IMR-90 (cell line): ENCODE measurements at regions not wholly inside any gene's neighbourhood (a gene's known extent, or its start where the extent isn't known, plus 50 kb on each side); places are given as distances from the start of the nearest gene placed in this dataset.

ENCODE experiments used
- ATAC-seq: fragments of 200-7000 bp; cut with Tn5 transposase; 2 replicates; pipeline ENCODE4 v1.9.1; 2020; ENCODE audit warnings: low read depth, mild to moderate bottlenecking, moderate library complexity
- BruUV-seq: library from RNA; stranded (reverse); fragments of 400-500 nt; replicated peaks from 2 replicates; lab custom pipeline; 2021; lab: Mats Ljungman, UMichigan
- CTCF ChIA-PET: fragments of 300-600 bp; formaldehyde crosslinking; extraction: SDS; loops from one replicate; lab custom pipeline; 2021; ENCODE audit warnings: antibody characterized with exemption; lab: Yijun Ruan, JAX
- POLR2A ChIA-PET: fragments of 300-600 bp; sonication (Branson Sonifier 250); formaldehyde crosslinking; loops from one replicate; lab custom pipeline; 2022; ENCODE audit warnings: antibody characterized with exemption; ENCODE audit not compliant: unreplicated experiment; lab: Charles Lee
- DNase-seq: peaks from one replicate; pipeline ENCODE4 v3.0.0; 2013
- H2AFZ ChIP-seq: replicated peaks from 2 replicates; pipeline ENCODE3; 2013; ENCODE audit warnings: low read length, mild to moderate bottlenecking; ENCODE audit not compliant: poor library complexity
- H2AK5ac ChIP-seq: 2 replicates; pipeline ENCODE4 v1.6.1; 2013; ENCODE audit warnings: low read depth, low read length, inconsistent platforms
- H2AK9ac ChIP-seq: replicated peaks from 2 replicates; pipeline ENCODE3; 2013; ENCODE audit warnings: mild to moderate bottlenecking, low read depth, low read length, moderate library complexity; ENCODE audit not compliant: poor library complexity
- H2BK120ac ChIP-seq: 2 replicates; pipeline ENCODE4 v1.6.1; 2013; ENCODE audit warnings: low read depth, low read length, inconsistent platforms
- H2BK15ac ChIP-seq: 3 replicates; pipeline ENCODE4 v1.6.1; 2013; ENCODE audit warnings: low read depth, low read length, inconsistent platforms
- H2BK20ac ChIP-seq: 2 replicates; pipeline ENCODE4 v1.6.1; 2013; ENCODE audit warnings: low read depth, mild to moderate bottlenecking, inconsistent platforms, low read length, moderate library complexity
- H2BK5ac ChIP-seq: 2 replicates; pipeline ENCODE4 v1.6.1; 2013; ENCODE audit warnings: mild to moderate bottlenecking, low read depth, low read length, inconsistent platforms; ENCODE audit not compliant: poor library complexity, severe bottlenecking
- H3K14ac ChIP-seq: replicated peaks from 2 replicates; pipeline ENCODE4 v1.6.1; 2013; ENCODE audit warnings: low read depth, low read length, inconsistent platforms
- H3K18ac ChIP-seq: 2 replicates; pipeline ENCODE4 v1.6.1; 2013; ENCODE audit warnings: low read depth, low read length, control low read depth
- H3K23ac ChIP-seq: 2 replicates; pipeline ENCODE4 v1.6.1; 2013; ENCODE audit warnings: low read depth, low read length, inconsistent platforms
- H3K27ac ChIP-seq: 2 replicates; pipeline ENCODE4 v1.5.1; 2013; ENCODE audit warnings: mild to moderate bottlenecking, control low read depth, low read length; ENCODE audit not compliant: insufficient read depth
- H3K27me3 ChIP-seq: 2 replicates; pipeline ENCODE4 v1.6.1; 2013; ENCODE audit warnings: low read length; ENCODE audit not compliant: control insufficient read depth, insufficient read depth
- H3K36me3 ChIP-seq: 2 replicates; pipeline ENCODE4 v1.6.1; 2013; ENCODE audit warnings: low read length, mixed read lengths; ENCODE audit not compliant: control insufficient read depth, insufficient read depth
- H3K4ac ChIP-seq: 2 replicates; pipeline ENCODE4 v1.6.1; 2013; ENCODE audit warnings: low read depth, low read length, inconsistent platforms
- H3K4me1 ChIP-seq: 2 replicates; pipeline ENCODE4 v1.6.1; 2013; ENCODE audit warnings: low read length, mixed read lengths; ENCODE audit not compliant: control insufficient read depth, insufficient read depth
- H3K4me2 ChIP-seq: 2 replicates; pipeline ENCODE4 v1.6.1; 2013; ENCODE audit warnings: low read depth, mild to moderate bottlenecking, control low read depth, low read length, moderate library complexity
- H3K4me3 ChIP-seq: 2 replicates; pipeline ENCODE4 v1.5.1; 2013; ENCODE audit warnings: low read depth, mild to moderate bottlenecking, control low read depth, low read length, moderate library complexity; ENCODE audit not compliant: insufficient read depth
- H3K56ac ChIP-seq: 2 replicates; pipeline ENCODE4 v1.6.1; 2013; ENCODE audit warnings: low read length, inconsistent platforms; ENCODE audit not compliant: insufficient read depth; ENCODE audit errors: extremely low read depth
- H3K79me1 ChIP-seq, 2 experiments: 2 replicates each; pipeline ENCODE4 v1.6.1; 2013; ENCODE audit warnings: low read length in 2 of 2, inconsistent platforms in 1 of 2, low read depth in 1 of 2
- H3K9ac ChIP-seq: 2 replicates; pipeline ENCODE4 v1.6.1; 2013; ENCODE audit warnings: low read depth, low read length, control low read depth
- H3K9me1 ChIP-seq: 2 replicates; pipeline ENCODE4 v1.6.1; 2013; ENCODE audit warnings: low read length, inconsistent platforms; ENCODE audit not compliant: insufficient read depth
- H3K9me3 ChIP-seq: 2 replicates; pipeline ENCODE4 v1.6.1; 2013; ENCODE audit warnings: low read length; ENCODE audit not compliant: control insufficient read depth, insufficient read depth
- H4K20me1 ChIP-seq: 2 replicates; pipeline ENCODE4 v1.6.1; 2013; ENCODE audit warnings: low read length, inconsistent platforms; ENCODE audit not compliant: insufficient read depth
- H4K5ac ChIP-seq: 2 replicates; pipeline ENCODE4 v1.6.1; 2013; ENCODE audit warnings: mild to moderate bottlenecking, low read depth, low read length, control low read depth
- H4K8ac ChIP-seq, 2 experiments: 2 replicates each; pipeline ENCODE4 v1.6.1; 2013; ENCODE audit warnings: low read depth in 2 of 2, low read length in 2 of 2, control low read depth in 1 of 2, inconsistent platforms in 1 of 2
- H4K91ac ChIP-seq: 2 replicates; pipeline ENCODE4 v1.6.1; 2013; ENCODE audit warnings: low read depth, low read length, inconsistent platforms; ENCODE audit not compliant: insufficient read depth
- BHLHE40 ChIP-seq: fragments of 150-350 bp; IDR thresholded peaks from 2 replicates; pipeline ENCODE4 v1.6.1; 2016; ENCODE audit warnings: mild to moderate bottlenecking, low read depth, low read length
- CHD1 ChIP-seq: IDR thresholded peaks from 2 replicates; pipeline ENCODE4 v1.6.1; 2012; ENCODE audit warnings: low read depth, low read length, improper control_type of control experiment
- FOS ChIP-seq: fragments of 150-350 bp; IDR thresholded peaks from 2 replicates; pipeline ENCODE4 v1.6.1; 2016; ENCODE audit warnings: low read depth, low read length
- MAFK ChIP-seq: IDR thresholded peaks from 2 replicates; pipeline ENCODE4 v1.6.1; 2012; ENCODE audit warnings: low read depth, low read length, improper control_type of control experiment
- MAZ ChIP-seq: IDR thresholded peaks from 2 replicates; pipeline ENCODE4 v1.6.1; 2012; ENCODE audit warnings: low read depth, mild to moderate bottlenecking, low read length, improper control_type of control experiment, moderate library complexity, borderline replicate concordance
- NFE2L2 ChIP-seq: fragments of 150-350 bp; IDR thresholded peaks from 2 replicates; pipeline ENCODE4 v1.6.1; 2016; ENCODE audit warnings: low read depth, mild to moderate bottlenecking, low read length
- RAD21 ChIP-seq: IDR thresholded peaks from 2 replicates; pipeline ENCODE4 v1.6.1; 2012; ENCODE audit warnings: low read length, improper control_type of control experiment
- RCOR1 ChIP-seq: IDR thresholded peaks from 2 replicates; pipeline ENCODE4 v1.6.1; 2012; ENCODE audit warnings: mild to moderate bottlenecking, low read length, improper control_type of control experiment; ENCODE audit not compliant: insufficient replicate concordance
- RFX5 ChIP-seq: IDR thresholded peaks from 2 replicates; pipeline ENCODE4 v1.8.0; 2012; ENCODE audit warnings: low read depth, mild to moderate bottlenecking, low read length, moderate library complexity
- SMC3 ChIP-seq: fragments of 150-350 bp; IDR thresholded peaks from 2 replicates; pipeline ENCODE4 v1.6.1; 2016; ENCODE audit warnings: low read depth, mild to moderate bottlenecking, antibody characterized with exemption, low read length, moderate library complexity
- WGBS, 2 experiments: methylation state at CpG; one replicate each; pipeline versions ENCODE4 v1.1.5 to v1.1.7; 2013; ENCODE audit warnings: missing lambda C conversion rate in 2 of 2; ENCODE audit not compliant: insufficient read length in 1 of 2; ENCODE audit errors: extremely low coverage in 2 of 2; 5-methylcytosine and 5-hydroxymethylcytosine counted together
- dilution Hi-C: fragments of 300-500 bp; cut with HindIII; formaldehyde crosslinking; loops from one replicate; pipeline ENCODE4 v1.14.3; 2018; ENCODE audit warnings: low sequenced_read_pairs; ENCODE audit not compliant: unreplicated experiment
- in situ Hi-C: fragments of 300-500 bp; cut with MboI; formaldehyde crosslinking; loops from 3 replicates; pipeline ENCODE4 v1.14.3; 2019; ENCODE audit warnings: low sequenced_read_pairs, inconsistent platforms, mixed read lengths
- intact Hi-C: fragments of 100-400 bp; cut with micrococcal nuclease; formaldehyde crosslinking; loops from 2 replicates; pipeline ENCODE4 v1.10.0; 2022
- TF ChIP-seq, protein P1 (sequence below): fragments of 150-350 bp; IDR thresholded peaks from 2 replicates; pipeline ENCODE4 v1.6.1; 2016; ENCODE audit warnings: low read depth, mild to moderate bottlenecking, low read length, moderate library complexity, borderline replicate concordance
- TF ChIP-seq, protein P2 (sequence below): conservative IDR thresholded peaks from 2 replicates; pipeline ENCODE4 v1.5.1; 2012; ENCODE audit warnings: mild to moderate bottlenecking, low read depth, low read length, improper control_type of control experiment

DNA sequence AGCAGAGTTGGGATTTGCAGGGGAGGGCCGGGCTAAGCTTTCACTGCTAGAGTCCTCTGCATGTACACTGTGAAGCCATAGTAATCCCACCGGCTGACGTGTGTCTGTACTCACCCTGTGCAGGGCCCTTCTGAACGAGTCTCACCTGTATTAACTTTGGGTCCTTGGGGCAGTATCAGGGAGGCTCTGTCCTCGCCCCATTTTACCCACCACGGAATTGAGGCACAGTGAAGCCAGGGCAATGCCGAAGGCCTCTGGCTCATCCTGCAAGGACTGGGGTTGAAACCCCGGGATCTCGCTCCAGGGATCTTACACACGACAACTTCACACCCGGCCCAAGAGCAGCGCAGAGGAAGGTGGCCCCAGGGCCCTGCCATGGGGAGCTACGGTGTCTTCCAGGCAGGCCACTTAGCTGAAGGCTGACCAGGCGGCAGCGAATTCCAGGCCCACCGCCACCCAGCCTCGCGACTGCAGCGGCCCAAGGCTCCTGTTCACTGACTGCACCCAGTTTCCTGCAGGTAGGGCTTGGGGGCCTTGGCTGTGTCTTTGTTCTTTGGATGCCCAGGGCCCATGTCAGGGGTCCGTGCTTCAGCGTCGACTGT, 75.5 kb upstream of the ADRA2C start:
- no peak overlapping the region for H4K91ac ChIP-seq
- H3K9me3 ChIP-seq: no peaks in the 10 kb centered on the region
- ATAC-seq (no peak), DNase-seq (no peak)
- no peak overlapping the region for H2BK5ac ChIP-seq
- no peak overlapping the region for H3K14ac ChIP-seq
- no peaks in the 10 kb centered on the region; the same call in 1 of the 2 replicates for H3K9me1 ChIP-seq
- peaks cover 15% of the 10 kb centered on the region for H3K27me3 ChIP-seq
- H4K5ac ChIP-seq: no peak overlapping the region
- ChIA-PET POLR2A (no interaction called here), CTCF (no interaction called here)
- no peak overlapping the region for H2AFZ ChIP-seq
- no peak overlapping the region for H3K23ac ChIP-seq
- no peak overlapping the region for H2AK5ac ChIP-seq
- no peak overlapping the region for H2BK120ac ChIP-seq
- WGBS, 2 experiments: 74% methylated on average over 3 of the region's 22 CpGs; no CpG with 5 or more reads in 1 of the 2 experiments
- intact Hi-C loops (no loop called here), in situ Hi-C loops (no loop called here), dilution Hi-C loops (no loop called here)
- no peak overlapping the region for H3K4ac ChIP-seq
- no peaks in the 10 kb centered on the region for H3K79me1 ChIP-seq
- no peak overlapping the region for H4K8ac ChIP-seq
- no peaks in the 10 kb centered on the region for H3K4me1 ChIP-seq
- no peaks in the 10 kb centered on the region for H4K20me1 ChIP-seq
- no peak overlapping the region for H3K9ac ChIP-seq
- H3K4me3 ChIP-seq: no peak overlapping the region
- H3K4me2 ChIP-seq: no peak overlapping the region
- H3K18ac ChIP-seq: no peak overlapping the region
- no TSS peak for BruUV-seq
- H2BK15ac ChIP-seq: no peak overlapping the region
- H2AK9ac ChIP-seq: no peak overlapping the region
- H3K36me3 ChIP-seq: no peaks in the 10 kb centered on the region
- no peak overlapping the region for H2BK20ac ChIP-seq
- no peak overlapping the region for H3K56ac ChIP-seq
- no peak overlapping the region for H3K27ac ChIP-seq
- no peak for TF ChIP-seq CHD1
- TF ChIP-seq RAD21: no peak
- TF ChIP-seq, protein P1, sequence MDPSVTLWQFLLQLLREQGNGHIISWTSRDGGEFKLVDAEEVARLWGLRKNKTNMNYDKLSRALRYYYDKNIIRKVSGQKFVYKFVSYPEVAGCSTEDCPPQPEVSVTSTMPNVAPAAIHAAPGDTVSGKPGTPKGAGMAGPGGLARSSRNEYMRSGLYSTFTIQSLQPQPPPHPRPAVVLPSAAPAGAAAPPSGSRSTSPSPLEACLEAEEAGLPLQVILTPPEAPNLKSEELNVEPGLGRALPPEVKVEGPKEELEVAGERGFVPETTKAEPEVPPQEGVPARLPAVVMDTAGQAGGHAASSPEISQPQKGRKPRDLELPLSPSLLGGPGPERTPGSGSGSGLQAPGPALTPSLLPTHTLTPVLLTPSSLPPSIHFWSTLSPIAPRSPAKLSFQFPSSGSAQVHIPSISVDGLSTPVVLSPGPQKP: no peak
- TF ChIP-seq FOS: no peak
- TF ChIP-seq RCOR1: no peak
- TF ChIP-seq BHLHE40: no peak
- TF ChIP-seq MAZ: no peak
- no peak for TF ChIP-seq NFE2L2
- TF ChIP-seq MAFK: no peak
- TF ChIP-seq RFX5: no peak
- TF ChIP-seq, protein P2, sequence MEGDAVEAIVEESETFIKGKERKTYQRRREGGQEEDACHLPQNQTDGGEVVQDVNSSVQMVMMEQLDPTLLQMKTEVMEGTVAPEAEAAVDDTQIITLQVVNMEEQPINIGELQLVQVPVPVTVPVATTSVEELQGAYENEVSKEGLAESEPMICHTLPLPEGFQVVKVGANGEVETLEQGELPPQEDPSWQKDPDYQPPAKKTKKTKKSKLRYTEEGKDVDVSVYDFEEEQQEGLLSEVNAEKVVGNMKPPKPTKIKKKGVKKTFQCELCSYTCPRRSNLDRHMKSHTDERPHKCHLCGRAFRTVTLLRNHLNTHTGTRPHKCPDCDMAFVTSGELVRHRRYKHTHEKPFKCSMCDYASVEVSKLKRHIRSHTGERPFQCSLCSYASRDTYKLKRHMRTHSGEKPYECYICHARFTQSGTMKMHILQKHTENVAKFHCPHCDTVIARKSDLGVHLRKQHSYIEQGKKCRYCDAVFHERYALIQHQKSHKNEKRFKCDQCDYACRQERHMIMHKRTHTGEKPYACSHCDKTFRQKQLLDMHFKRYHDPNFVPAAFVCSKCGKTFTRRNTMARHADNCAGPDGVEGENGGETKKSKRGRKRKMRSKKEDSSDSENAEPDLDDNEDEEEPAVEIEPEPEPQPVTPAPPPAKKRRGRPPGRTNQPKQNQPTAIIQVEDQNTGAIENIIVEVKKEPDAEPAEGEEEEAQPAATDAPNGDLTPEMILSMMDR: no peak
- TF ChIP-seq SMC3: no peak
